Limb (tissue), 2 donors: ENCODE measurements at regions not wholly inside any gene's neighbourhood (a gene's known extent, or its start where the extent isn't known, plus 50 kb on each side); places are given as distances from the start of the nearest gene placed in this dataset.
A peak's percentile ranks its signal among the peaks of the same experiment; 100 is the strongest.

ENCODE experiments used
- DNase-seq, 2 donors: peaks; one replicate each; pipeline ENCODE4 v3.0.0-alpha.2; 2016; ENCODE audit errors: extremely low spot score in 2 of 2

- no peak for DNase-seq
Observed at GRCh38 chr12:124370384-124370783, 75.5 kb downstream of the RFLNA start.

- DNase-seq, result no peak
Observed at GRCh38 chr12:124369827-124370378, 75.0 kb downstream of the RFLNA start.

- peak; percentile 56 to 68 for DNase-seq
Observed at GRCh38 chr12:124369055-124369826, 74.3 kb downstream of the RFLNA start.

- DNase-seq, result no peak
Observed at GRCh38 chr12:124368421-124369032, 73.6 kb downstream of the RFLNA start.

- DNase-seq, result no peak
Observed at GRCh38 chr12:124365726-124366430, 71.0 kb downstream of the RFLNA start.
